Pulmonary artery endothelial cell (primary cell): ENCODE measurements at regions not wholly inside any gene's neighbourhood (a gene's known extent, or its start where the extent isn't known, plus 50 kb on each side); places are given as distances from the start of the nearest gene placed in this dataset.
"Not testable (repeated sequence)": the region's sequence is repeated elsewhere in the genome, so short reads cannot be mapped to it uniquely, and the experiment has no call there.

Source experiments
- DNase-seq: peaks from one replicate; pipeline ENCODE4 v3.0.0-alpha.2; 2011; ENCODE audit warnings: low read depth, low spot score

GRCh38 chr2:75389271-75389670 lies 171.5 kb downstream of the EVA1A start:
- no peak for DNase-seq

GRCh38 chr2:75381032-75381431 lies 179.7 kb downstream of the EVA1A start:
- no peak for DNase-seq

DNA sequence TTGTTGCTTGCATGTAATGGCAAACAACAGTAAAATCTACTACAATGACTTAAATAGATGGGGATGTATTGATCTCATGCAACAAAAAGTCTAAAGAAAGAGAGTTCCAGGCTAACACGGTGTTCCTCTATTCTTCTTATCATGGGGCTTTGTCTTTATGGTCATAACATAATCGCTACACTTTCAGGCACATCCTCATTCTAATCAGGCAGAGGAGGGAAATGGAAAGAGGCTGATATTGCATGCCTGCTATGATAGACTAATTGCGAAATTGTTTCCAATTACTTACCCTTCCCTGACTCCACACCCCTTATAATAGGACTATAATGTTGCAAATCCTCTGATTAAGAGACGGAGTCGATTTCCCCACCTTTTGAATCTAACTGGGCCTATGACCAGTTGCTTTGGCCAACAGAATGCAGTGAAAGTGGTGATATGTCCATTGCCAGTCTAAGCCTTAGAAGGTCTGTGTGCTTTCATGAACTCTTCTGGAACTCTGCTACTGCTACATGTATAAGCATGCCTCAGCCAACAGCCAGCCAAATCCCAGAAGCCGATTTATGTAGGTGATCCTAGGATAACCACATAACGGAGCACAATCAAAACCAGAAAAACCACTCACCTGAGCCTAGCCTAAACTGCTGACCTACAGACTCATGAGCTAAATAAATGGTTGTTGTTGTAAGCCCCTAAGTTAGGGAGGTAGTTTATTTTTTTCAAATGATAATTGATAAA lies 180.3 kb upstream of the TACR1 start:
- no peak for DNase-seq

DNA sequence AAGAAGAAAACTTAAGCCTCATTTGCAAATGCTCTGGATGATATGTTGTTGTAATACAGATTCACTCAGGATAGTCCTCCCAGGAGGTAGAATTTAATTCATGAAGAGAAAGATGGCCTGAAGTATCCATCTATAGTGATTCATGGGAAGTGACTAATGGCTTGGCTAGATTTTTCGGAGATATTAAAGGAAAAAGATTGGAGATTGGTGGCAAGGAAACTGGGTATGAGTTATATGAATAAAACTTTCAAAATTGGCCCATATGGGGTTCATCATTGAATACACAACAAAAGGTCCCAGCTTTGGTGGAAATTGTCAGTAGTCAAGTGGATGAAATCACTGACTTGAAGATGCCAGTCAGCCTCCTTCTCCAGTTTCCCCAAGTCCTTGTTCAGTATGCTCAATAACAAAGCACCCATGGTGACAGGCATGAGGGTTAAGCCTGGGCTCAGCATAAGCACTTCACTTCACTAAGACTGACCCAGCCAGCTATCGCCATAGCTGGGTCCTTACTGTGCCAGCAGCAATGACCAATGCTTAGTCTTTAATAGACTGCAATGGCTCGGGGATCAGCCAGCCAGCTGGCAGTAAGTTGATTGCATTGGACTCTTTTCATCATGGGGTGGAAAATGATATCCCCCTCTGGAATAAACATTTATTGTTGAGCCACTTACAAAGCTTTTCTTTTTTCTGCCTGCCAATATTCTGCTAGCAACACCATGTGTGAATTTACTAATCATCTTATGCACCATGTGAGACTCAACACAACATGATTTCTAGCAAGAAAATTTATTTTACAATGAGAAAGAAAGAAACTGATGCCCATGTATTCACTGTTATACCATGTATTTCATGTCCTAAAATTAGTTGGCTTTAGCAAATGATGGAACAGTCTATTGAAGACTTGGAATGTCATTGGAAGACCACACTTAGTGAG lies 176.6 kb upstream of the TACR1 start:
- no peak for DNase-seq

GRCh38 chr2:75374414-75374957 lies 175.2 kb upstream of the TACR1 start:
- not testable (repeated sequence) for DNase-seq

DNA sequence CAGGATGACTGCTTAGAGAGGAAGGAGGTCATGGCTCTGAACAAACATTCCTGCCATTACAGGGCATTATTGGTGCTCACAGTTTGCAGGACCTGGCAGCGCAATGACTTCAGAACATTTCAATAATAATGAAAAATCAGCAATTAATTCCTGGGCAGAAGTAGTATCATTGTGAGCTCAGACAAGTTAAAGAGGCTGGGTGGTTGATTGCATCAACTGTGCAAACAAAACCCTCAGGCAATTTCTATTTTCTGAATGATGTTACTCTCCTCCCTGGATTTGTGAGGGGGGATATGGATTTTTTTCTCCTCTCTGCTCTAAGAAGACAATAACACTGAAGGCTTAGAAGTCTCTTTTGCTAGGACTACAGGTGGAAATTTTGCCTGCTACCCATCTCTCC lies 168.1 kb upstream of the TACR1 start:
- no peak for DNase-seq

- no peak for DNase-seq
Observed at GRCh38 chr2:75361486-75361885, 162.2 kb upstream of the TACR1 start.

- no peak for DNase-seq
Observed at GRCh38 chr2:75360945-75361344, 161.6 kb upstream of the TACR1 start.

GRCh38 chr2:75356865-75357264 lies 157.5 kb upstream of the TACR1 start:
- no peak for DNase-seq

DNA sequence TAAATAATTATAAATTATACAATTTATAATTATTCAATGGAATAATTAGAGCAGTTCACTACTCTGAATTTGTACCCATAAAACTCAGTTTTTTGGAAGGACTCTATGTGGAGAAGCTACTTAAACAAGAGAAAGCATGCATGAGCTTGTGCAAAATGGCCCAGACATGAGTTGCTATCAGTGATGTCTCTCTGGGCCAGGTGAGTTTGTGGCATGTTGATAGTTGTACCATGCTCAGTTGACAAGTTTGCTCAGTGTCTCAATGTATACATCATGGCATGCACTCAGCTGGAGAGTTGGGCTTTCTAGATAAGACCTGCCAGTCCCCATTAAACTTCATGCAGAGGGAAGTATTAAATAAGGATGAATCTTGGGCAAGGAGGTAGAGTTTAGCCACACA lies 153.8 kb upstream of the TACR1 start:
- DNase-seq, result no peak

- no peak for DNase-seq
Observed at GRCh38 chr2:75348307-75348706, 149.0 kb upstream of the TACR1 start.

DNA sequence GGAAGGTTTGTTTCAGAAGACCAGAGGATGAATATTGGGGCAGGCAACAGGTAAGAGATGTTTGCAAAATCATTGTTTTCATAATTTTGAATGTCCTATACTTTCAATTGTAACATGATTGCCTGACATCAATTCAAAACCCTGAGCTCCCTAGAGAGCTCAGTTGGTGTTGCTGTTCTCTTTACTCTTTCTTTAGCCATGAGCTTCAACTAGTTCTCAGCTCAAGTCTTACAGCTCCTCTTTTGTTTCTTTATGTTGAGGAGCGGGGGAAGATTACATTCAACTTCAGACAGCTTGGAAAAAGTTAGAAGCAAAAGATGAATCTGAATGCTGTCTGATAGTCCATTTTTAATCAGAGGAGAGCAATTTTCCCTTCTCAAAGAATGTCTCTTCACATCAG lies 144.8 kb upstream of the TACR1 start:
- no peak for DNase-seq

GRCh38 chr2:75342504-75343175 lies 143.3 kb upstream of the TACR1 start:
- DNase-seq, result no peak

DNA sequence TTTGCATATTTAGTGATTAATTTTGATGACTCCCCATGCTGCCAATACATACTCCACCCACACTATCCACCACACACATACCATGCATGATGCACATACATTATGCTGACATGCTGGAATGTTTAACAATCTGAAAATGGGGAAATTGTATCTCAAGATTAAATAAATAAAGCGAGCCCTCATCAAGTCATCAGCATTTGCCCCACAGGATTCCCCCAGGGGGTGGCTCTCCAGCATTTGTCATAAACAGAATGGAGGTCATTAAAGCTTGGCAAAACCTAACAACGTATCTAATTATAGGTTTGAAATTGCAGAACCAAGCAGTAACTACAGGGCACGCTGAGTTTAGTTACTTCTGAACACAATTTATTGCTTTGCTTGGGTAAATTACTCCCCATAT lies 141.2 kb upstream of the TACR1 start:
- DNase-seq, result no peak

DNA sequence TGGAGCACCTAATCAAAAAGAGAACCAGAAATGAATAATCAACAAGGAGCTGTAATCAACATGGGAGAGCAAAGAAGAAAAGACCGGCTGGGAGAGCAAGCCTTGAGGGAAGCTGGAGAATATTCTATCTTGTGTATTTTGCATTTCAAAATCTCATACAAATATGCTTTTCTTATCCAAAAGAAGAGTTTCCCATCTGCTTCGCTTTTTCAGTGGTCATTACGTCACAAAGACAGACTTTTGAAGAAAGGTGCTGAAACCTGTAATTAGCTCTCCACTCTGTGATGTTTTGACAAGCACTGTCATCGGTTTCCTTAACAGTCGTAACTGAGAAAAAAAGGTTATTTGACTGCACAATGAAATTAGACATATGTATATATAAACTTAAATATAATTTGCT lies 139.1 kb upstream of the TACR1 start:
- DNase-seq, result no peak

DNA sequence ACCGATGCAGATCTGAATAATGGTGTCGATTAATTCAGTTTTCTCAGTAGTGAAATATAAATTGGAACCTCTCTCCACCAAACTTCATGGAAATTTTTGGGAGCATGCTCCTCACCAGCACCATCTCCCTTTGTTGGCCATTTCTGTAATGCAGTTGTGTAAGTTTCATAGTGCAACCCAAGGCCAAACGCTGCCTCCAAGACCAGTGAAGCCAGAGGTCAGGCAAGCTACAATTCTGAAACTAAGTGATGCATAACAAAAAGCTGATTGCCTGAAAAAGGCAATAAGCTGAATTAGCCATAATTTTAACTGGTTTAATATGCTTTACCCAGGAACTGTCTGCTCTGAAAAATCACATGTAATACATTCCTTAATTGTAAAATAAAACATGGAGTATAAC lies 138.3 kb upstream of the TACR1 start:
- no peak for DNase-seq

- no peak for DNase-seq
Observed at GRCh38 chr2:75337016-75337415, 137.7 kb upstream of the TACR1 start.

- DNase-seq, result no peak
Observed at GRCh38 chr2:75336451-75336850, 137.1 kb upstream of the TACR1 start.

DNA sequence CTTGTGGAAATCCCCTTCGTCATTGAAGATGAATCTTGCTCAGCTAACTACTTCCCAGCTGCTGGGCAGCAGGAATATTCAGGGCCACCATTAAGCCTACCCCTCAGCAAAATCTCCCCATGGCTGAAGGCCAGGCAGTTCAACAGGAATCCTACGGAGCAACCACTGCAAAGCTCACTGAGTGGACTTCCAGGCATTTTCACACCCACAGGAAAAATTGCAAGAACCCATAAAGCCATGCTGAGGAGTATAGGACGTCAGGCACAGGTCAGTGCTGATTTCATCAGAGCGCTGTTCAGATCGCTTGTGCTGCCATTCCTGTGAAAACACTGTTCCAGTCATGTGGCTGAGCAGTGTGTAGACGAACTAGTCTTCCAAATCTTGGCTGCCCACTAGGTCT lies 134.8 kb upstream of the TACR1 start:
- no peak for DNase-seq

- DNase-seq, result no peak
Observed at GRCh38 chr2:75333646-75334045, 134.3 kb upstream of the TACR1 start.

GRCh38 chr2:75328156-75328555 lies 128.8 kb upstream of the TACR1 start:
- DNase-seq, result no peak

DNA sequence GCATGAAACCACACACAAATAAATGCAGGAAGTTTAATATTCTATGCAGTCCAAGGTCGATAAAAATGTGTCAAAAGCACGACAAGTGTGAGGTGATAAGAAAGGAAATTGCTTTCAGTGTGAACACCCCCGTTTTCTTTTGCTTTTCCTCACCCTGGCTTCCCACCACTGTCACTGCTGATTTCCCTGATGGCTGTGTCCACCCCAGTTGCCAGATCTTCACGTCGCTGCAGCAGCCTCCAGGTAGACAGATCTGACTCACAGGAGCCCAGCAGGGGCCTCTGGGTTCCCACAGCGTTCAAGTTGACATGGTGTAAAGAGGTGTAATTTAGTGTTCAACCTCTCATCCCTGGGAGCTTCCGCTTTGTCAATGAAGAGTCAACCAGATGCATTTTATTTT lies 128.0 kb upstream of the TACR1 start:
- no peak for DNase-seq
